WTC11 (cell line): ENCODE measurements at regions not wholly inside any gene's neighbourhood (a gene's known extent, or its start where the extent isn't known, plus 50 kb on each side); places are given as distances from the start of the nearest gene placed in this dataset.

Source experiments
- ATAC-seq: fragments of 200-7000 bp; cut with Tn5 transposase; 2 replicates; pipeline ENCODE4 v1.10.0; 2021; ENCODE audit warnings: mild to moderate bottlenecking, moderate library complexity
- CTCF ChIA-PET: fragments of 300-600 bp; sonication (Branson Sonifier 250); formaldehyde crosslinking; loops from one replicate; lab custom pipeline; 2021; ENCODE audit warnings: antibody characterized with exemption; lab: Charles Lee
- POLR2A ChIA-PET: fragments of 350-600 bp; sonication (Branson Sonifier 250); formaldehyde crosslinking; loops from one replicate; lab custom pipeline; 2021; ENCODE audit warnings: antibody characterized with exemption; lab: Charles Lee
- DNase-seq: peaks from one replicate; pipeline ENCODE4 v3.0.0; 2021; ENCODE audit warnings: low spot score
- H3K27ac Mint-ChIP-seq: 2 replicates; pipeline ENCODE4 v1.8.0; 2021; ENCODE audit warnings: mixed read lengths
- H3K27me3 Mint-ChIP-seq: 2 replicates; pipeline ENCODE4 v1.8.0; 2021; ENCODE audit warnings: low read depth, mild to moderate bottlenecking, moderate library complexity, mixed read lengths
- H3K36me3 Mint-ChIP-seq: 2 replicates; pipeline ENCODE4 v1.8.0; 2021; ENCODE audit warnings: mixed read lengths
- H3K4me1 Mint-ChIP-seq: 2 replicates; pipeline ENCODE4 v1.8.0; 2022; ENCODE audit warnings: mixed read lengths
- H3K4me3 Mint-ChIP-seq: 2 replicates; pipeline ENCODE4 v1.8.0; 2021; ENCODE audit warnings: mild to moderate bottlenecking, moderate library complexity, mixed read lengths
- H3K9me3 Mint-ChIP-seq: 2 replicates; pipeline ENCODE4 v1.8.0; 2021; ENCODE audit warnings: mixed read lengths
- CREB1 ChIP-seq: sonication (generic); formaldehyde crosslinking; IDR thresholded peaks from 2 replicates; pipeline ENCODE4 v1.8.0; 2023; ENCODE audit warnings: mild to moderate bottlenecking, missing genetic modification reagents
- CREM ChIP-seq: sonication (generic); formaldehyde crosslinking; IDR thresholded peaks from 2 replicates; pipeline ENCODE4 v1.8.1; 2022; ENCODE audit warnings: mild to moderate bottlenecking, missing genetic modification reagents, moderate library complexity
- ELF4 ChIP-seq: sonication (generic); formaldehyde crosslinking; IDR thresholded peaks from 2 replicates; pipeline ENCODE4 v1.8.1; 2022; ENCODE audit warnings: low read depth, mild to moderate bottlenecking, moderate library complexity, missing genetic modification reagents
- EMX1 ChIP-seq: fragments of 250-450 bp; sonication (Bioruptor Pico); IDR thresholded peaks from 2 replicates; pipeline ENCODE4 v1.8.0; 2021; ENCODE audit warnings: mild to moderate bottlenecking
- GRHL2 ChIP-seq: fragments of 250-450 bp; sonication (Bioruptor Pico); IDR thresholded peaks from 2 replicates; pipeline ENCODE4 v1.8.0; 2022; ENCODE audit warnings: mild to moderate bottlenecking, moderate library complexity; ENCODE audit not compliant: insufficient replicate concordance, severe bottlenecking
- HMGA2 ChIP-seq: fragments of 250-450 bp; sonication (Bioruptor Pico); IDR thresholded peaks from 2 replicates; pipeline ENCODE4 v1.4.0; 2021; ENCODE audit warnings: mild to moderate bottlenecking, moderate library complexity
- JAZF1 ChIP-seq: fragments of 250-450 bp; sonication (Bioruptor Pico); IDR thresholded peaks from 2 replicates; pipeline ENCODE4 v1.9.0; 2021; ENCODE audit warnings: moderate library complexity, mild to moderate bottlenecking, inconsistent platforms
- JUN ChIP-seq: sonication (generic); formaldehyde crosslinking; IDR thresholded peaks from 2 replicates; pipeline ENCODE4 v1.8.0; 2023; ENCODE audit warnings: mild to moderate bottlenecking, missing genetic modification reagents
- MYBL2 ChIP-seq: sonication (generic); formaldehyde crosslinking; IDR thresholded peaks from 2 replicates; pipeline ENCODE4 v1.8.1; 2023; ENCODE audit warnings: mild to moderate bottlenecking, moderate library complexity, missing genetic modification reagents
- NFE2L1 ChIP-seq: sonication (generic); formaldehyde crosslinking; IDR thresholded peaks from 2 replicates; pipeline ENCODE4 v1.8.1; 2023; ENCODE audit warnings: missing genetic modification reagents
- NR2C2 ChIP-seq: sonication (generic); formaldehyde crosslinking; IDR thresholded peaks from 2 replicates; pipeline ENCODE4 v1.8.0; 2022; ENCODE audit warnings: mild to moderate bottlenecking, missing genetic modification reagents
- SOX15 ChIP-seq: fragments of 250-450 bp; sonication (Bioruptor Pico); IDR thresholded peaks from 2 replicates; pipeline ENCODE4 v1.9.0; 2021; ENCODE audit warnings: mild to moderate bottlenecking
- SP1 ChIP-seq: sonication (generic); formaldehyde crosslinking; conservative IDR thresholded peaks from 2 replicates; pipeline ENCODE4 v1.8.1; 2022; ENCODE audit warnings: missing genetic modification reagents
- TEAD4 ChIP-seq: sonication (generic); formaldehyde crosslinking; IDR thresholded peaks from 2 replicates; pipeline ENCODE4 v1.8.0; 2022; ENCODE audit warnings: mild to moderate bottlenecking, missing genetic modification reagents
- ZNF121 ChIP-seq: sonication (generic); formaldehyde crosslinking; IDR thresholded peaks from 2 replicates; pipeline ENCODE4 v1.8.0; 2023; ENCODE audit warnings: missing genetic modification reagents
- ZNF423 ChIP-seq: fragments of 250-450 bp; sonication (Bioruptor Pico); IDR thresholded peaks from 2 replicates; pipeline ENCODE4 v2.1.2; 2022; ENCODE audit warnings: mild to moderate bottlenecking, moderate library complexity
- ZNF671 ChIP-seq: fragments of 250-450 bp; sonication (Bioruptor Pico); IDR thresholded peaks from 2 replicates; pipeline ENCODE4 v1.8.0; 2021; ENCODE audit warnings: mild to moderate bottlenecking
- TF ChIP-seq, protein P1 (sequence below): sonication (generic); formaldehyde crosslinking; IDR thresholded peaks from 2 replicates; pipeline ENCODE4 v1.8.1; 2022; ENCODE audit warnings: missing genetic modification reagents, borderline replicate concordance
- TF ChIP-seq, protein P2 (sequence below): sonication (generic); formaldehyde crosslinking; IDR thresholded peaks from 2 replicates; pipeline ENCODE4 v1.8.1; 2023; ENCODE audit warnings: mild to moderate bottlenecking, missing genetic modification reagents, moderate library complexity
- TF ChIP-seq, protein P3 (sequence below): sonication (generic); formaldehyde crosslinking; IDR thresholded peaks from 2 replicates; pipeline ENCODE4 v1.8.1; 2022; ENCODE audit warnings: mild to moderate bottlenecking, missing genetic modification reagents, moderate library complexity, borderline replicate concordance
- TF ChIP-seq, protein P4 (sequence below): fragments of 250-450 bp; sonication (Bioruptor Pico); IDR thresholded peaks from 2 replicates; pipeline ENCODE4 v2.1.2; 2022; ENCODE audit warnings: mild to moderate bottlenecking, moderate library complexity
- TF ChIP-seq, protein P5 (sequence below): sonication (generic); formaldehyde crosslinking; IDR thresholded peaks from 2 replicates; pipeline ENCODE4 v1.8.0; 2023; ENCODE audit warnings: missing genetic modification reagents
- TF ChIP-seq, protein P6 (sequence below): fragments of 250-450 bp; sonication (Bioruptor Pico); IDR thresholded peaks from 2 replicates; pipeline ENCODE4 v1.9.0; 2021; ENCODE audit warnings: mild to moderate bottlenecking, borderline replicate concordance

DNA sequence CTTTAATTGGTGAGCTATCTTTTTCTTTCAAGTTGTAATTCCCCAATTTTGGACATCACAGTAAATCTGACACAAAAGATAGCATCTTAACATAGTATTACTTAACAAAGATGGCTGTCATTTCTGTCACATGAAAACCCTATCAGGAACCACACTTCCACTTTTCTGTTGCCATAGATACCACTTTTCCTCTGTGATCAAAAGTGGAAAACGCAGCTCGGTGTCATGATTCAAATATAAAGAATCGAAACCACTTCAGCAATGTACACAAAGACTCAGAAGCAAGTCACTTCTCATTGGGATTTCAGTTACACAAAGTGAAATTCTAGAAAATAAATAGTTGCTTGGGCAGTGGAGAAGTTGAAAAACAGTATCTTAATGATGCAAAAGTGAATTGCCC, 524.9 kb upstream of the ITGA1 start (continued):
- no peak for TF ChIP-seq JUN (CRISPR knock-in tag)
- TF ChIP-seq, protein P1, sequence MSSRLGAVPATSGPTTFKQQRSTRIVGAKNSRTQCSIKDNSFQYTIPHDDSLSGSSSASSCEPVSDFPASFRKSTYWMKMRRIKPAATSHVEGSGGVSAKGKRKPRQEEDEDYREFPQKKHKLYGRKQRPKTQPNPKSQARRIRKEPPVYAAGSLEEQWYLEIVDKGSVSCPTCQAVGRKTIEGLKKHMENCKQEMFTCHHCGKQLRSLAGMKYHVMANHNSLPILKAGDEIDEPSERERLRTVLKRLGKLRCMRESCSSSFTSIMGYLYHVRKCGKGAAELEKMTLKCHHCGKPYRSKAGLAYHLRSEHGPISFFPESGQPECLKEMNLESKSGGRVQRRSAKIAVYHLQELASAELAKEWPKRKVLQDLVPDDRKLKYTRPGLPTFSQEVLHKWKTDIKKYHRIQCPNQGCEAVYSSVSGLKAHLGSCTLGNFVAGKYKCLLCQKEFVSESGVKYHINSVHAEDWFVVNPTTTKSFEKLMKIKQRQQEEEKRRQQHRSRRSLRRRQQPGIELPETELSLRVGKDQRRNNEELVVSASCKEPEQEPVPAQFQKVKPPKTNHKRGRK (CRISPR knock-in tag), result no peak
- no peak for TF ChIP-seq JAZF1 (CRISPR knock-in tag)
- TF ChIP-seq SP1 (CRISPR knock-in tag), result no peak
- no peak for TF ChIP-seq TEAD4 (CRISPR knock-in tag)
- no peak for TF ChIP-seq EMX1 (CRISPR knock-in tag)
- TF ChIP-seq GRHL2, result no peak
- TF ChIP-seq, protein P2, sequence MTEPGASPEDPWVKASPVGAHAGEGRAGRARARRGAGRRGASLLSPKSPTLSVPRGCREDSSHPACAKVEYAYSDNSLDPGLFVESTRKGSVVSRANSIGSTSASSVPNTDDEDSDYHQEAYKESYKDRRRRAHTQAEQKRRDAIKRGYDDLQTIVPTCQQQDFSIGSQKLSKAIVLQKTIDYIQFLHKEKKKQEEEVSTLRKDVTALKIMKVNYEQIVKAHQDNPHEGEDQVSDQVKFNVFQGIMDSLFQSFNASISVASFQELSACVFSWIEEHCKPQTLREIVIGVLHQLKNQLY (CRISPR knock-in tag), result no peak
- TF ChIP-seq, protein P3, sequence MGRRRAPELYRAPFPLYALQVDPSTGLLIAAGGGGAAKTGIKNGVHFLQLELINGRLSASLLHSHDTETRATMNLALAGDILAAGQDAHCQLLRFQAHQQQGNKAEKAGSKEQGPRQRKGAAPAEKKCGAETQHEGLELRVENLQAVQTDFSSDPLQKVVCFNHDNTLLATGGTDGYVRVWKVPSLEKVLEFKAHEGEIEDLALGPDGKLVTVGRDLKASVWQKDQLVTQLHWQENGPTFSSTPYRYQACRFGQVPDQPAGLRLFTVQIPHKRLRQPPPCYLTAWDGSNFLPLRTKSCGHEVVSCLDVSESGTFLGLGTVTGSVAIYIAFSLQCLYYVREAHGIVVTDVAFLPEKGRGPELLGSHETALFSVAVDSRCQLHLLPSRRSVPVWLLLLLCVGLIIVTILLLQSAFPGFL, result no peak
- TF ChIP-seq CREB1, result no peak

DNA sequence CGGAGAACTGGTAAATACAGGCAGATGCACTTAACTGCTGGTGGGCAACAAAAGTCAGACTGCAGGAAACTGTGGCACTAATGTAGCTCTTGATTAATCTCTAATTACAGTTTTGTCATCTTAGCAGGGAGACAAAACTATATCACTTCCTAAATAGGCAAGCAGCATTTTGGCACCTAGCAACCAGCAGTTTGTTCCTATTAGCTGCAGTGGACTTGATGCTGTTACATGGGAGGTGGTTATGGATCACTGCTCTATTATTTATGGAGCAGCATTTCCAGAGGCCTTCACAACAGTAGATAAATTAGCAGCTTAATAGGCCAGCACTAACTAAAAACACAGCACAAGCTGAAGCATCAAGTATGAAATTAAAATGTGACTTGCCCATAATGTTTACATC, 518.3 kb upstream of the ITGA1 start:
- CTCF ChIA-PET, result no interaction called here
- Mint-ChIP-seq H3K36me3 (no peaks in the 10 kb centered on the region), H3K4me3 (no peak overlapping the region), H3K27ac (no peak overlapping the region), H3K9me3 (0 out of 2 replicates have a peak, but pooled peaks cover 3% of the 10 kb centered on the region), H3K27me3 (no peaks in the 10 kb centered on the region), H3K4me1 (peaks cover 25% of the 10 kb centered on the region)
- ATAC-seq (no peak), DNase-seq (no peak)
- POLR2A ChIA-PET, result no interaction called here
- TF ChIP-seq SP1 (CRISPR knock-in tag) (no peak), GRHL2 (no peak), ZNF671 (CRISPR knock-in tag) (no peak), NFE2L1 (CRISPR knock-in tag) (no peak)
- TF ChIP-seq, protein P4, sequence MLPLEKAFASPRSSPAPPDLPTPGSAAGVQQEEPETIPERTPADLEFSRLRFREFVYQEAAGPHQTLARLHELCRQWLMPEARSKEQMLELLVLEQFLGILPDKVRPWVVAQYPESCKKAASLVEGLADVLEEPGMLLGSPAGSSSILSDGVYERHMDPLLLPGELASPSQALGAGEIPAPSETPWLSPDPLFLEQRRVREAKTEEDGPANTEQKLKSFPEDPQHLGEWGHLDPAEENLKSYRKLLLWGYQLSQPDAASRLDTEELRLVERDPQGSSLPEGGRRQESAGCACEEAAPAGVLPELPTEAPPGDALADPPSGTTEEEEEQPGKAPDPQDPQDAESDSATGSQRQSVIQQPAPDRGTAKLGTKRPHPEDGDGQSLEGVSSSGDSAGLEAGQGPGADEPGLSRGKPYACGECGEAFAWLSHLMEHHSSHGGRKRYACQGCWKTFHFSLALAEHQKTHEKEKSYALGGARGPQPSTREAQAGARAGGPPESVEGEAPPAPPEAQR (CRISPR knock-in tag), result no peak

DNA sequence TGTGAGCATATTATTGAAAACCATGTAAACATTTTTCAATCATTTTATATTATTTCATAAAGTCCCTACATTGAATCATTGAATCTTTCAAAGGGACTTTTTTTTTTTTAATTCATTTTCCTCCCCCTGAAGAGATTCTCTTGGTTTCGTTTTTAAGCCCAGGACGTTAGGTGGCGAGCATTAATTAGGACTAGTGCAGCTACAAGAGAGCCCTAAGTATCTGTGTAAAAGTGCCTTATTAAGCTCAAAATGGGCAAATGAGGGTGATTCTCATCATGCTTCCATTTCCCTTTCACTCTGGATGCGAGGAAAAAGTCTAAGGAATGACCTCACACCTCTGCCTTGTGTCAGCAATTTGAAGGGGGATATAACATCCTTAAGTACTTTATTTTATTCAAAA, 517.9 kb upstream of the ITGA1 start:
- 0 out of 2 replicates have a peak, but pooled peaks cover 3% of the 10 kb centered on the region for H3K9me3 Mint-ChIP-seq
- no peaks in the 10 kb centered on the region for H3K27me3 Mint-ChIP-seq
- H3K27ac Mint-ChIP-seq, result no peak overlapping the region
- POLR2A ChIA-PET, result no interaction called here
- ATAC-seq (no peak), DNase-seq (no peak)
- H3K4me1 Mint-ChIP-seq, result peaks cover 25% of the 10 kb centered on the region
- H3K4me3 Mint-ChIP-seq, result no peak overlapping the region
- H3K36me3 Mint-ChIP-seq, result no peaks in the 10 kb centered on the region
- TF ChIP-seq CREB1 (no peak), EMX1 (CRISPR knock-in tag) (no peak), NR2C2 (CRISPR knock-in tag) (no peak), SOX15 (CRISPR knock-in tag) (no peak), ELF4 (no peak), HMGA2 (CRISPR knock-in tag) (no peak)
- TF ChIP-seq, protein P5, sequence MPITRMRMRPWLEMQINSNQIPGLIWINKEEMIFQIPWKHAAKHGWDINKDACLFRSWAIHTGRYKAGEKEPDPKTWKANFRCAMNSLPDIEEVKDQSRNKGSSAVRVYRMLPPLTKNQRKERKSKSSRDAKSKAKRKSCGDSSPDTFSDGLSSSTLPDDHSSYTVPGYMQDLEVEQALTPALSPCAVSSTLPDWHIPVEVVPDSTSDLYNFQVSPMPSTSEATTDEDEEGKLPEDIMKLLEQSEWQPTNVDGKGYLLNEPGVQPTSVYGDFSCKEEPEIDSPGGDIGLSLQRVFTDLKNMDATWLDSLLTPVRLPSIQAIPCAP, result no peak
- CTCF ChIA-PET, result no interaction called here

DNA sequence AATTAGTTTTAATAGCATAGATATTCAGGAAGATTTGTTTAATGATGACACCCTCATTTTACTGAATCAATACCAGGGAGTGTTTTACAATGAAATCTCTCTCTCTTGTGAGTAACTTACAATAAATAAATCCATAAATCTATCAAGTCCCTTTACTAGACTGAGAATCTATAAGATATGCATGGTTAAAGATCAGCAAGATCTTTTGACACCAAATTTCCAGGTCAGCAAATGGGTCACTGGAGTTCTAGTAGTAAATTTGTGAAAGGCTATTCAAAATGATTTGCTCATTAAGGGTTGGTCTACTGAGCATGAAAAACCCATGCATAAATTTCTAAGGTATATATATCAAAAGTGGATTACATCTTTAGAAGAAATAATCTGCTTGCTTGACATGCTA, 512.1 kb upstream of the ITGA1 start:
- H3K4me3 Mint-ChIP-seq, result no peak overlapping the region
- no peak overlapping the region for H3K27ac Mint-ChIP-seq
- ATAC-seq, result no peak
- H3K27me3 Mint-ChIP-seq, result no peaks in the 10 kb centered on the region
- ChIA-PET CTCF (no interaction called here), POLR2A (no interaction called here)
- DNase-seq, result no peak
- H3K9me3 Mint-ChIP-seq, result peaks cover 7% of the 10 kb centered on the region; the same call in 1 of the 2 replicates
- peaks cover 3% of the 10 kb centered on the region; the same call in 1 of the 2 replicates for H3K36me3 Mint-ChIP-seq
- H3K4me1 Mint-ChIP-seq, result peaks cover 19% of the 10 kb centered on the region
- TF ChIP-seq, protein P6, sequence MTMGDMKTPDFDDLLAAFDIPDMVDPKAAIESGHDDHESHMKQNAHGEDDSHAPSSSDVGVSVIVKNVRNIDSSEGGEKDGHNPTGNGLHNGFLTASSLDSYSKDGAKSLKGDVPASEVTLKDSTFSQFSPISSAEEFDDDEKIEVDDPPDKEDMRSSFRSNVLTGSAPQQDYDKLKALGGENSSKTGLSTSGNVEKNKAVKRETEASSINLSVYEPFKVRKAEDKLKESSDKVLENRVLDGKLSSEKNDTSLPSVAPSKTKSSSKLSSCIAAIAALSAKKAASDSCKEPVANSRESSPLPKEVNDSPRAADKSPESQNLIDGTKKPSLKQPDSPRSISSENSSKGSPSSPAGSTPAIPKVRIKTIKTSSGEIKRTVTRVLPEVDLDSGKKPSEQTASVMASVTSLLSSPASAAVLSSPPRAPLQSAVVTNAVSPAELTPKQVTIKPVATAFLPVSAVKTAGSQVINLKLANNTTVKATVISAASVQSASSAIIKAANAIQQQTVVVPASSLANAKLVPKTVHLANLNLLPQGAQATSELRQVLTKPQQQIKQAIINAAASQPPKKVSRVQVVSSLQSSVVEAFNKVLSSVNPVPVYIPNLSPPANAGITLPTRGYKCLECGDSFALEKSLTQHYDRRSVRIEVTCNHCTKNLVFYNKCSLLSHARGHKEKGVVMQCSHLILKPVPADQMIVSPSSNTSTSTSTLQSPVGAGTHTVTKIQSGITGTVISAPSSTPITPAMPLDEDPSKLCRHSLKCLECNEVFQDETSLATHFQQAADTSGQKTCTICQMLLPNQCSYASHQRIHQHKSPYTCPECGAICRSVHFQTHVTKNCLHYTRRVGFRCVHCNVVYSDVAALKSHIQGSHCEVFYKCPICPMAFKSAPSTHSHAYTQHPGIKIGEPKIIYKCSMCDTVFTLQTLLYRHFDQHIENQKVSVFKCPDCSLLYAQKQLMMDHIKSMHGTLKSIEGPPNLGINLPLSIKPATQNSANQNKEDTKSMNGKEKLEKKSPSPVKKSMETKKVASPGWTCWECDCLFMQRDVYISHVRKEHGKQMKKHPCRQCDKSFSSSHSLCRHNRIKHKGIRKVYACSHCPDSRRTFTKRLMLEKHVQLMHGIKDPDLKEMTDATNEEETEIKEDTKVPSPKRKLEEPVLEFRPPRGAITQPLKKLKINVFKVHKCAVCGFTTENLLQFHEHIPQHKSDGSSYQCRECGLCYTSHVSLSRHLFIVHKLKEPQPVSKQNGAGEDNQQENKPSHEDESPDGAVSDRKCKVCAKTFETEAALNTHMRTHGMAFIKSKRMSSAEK (CRISPR knock-in tag), result no peak
- TF ChIP-seq ZNF121 (CRISPR knock-in tag), result no peak
- no peak for TF ChIP-seq CREM (CRISPR knock-in tag)
- no peak for TF ChIP-seq ZNF423 (CRISPR knock-in tag)
- no peak for TF ChIP-seq MYBL2 (CRISPR knock-in tag)
